HepG2 (cell line): ENCODE measurements at regions not wholly inside any gene's neighbourhood (a gene's known extent, or its start where the extent isn't known, plus 50 kb on each side); places are given as distances from the start of the nearest gene placed in this dataset.

Experiments
- ATAC-seq: fragments of 200-7000 bp; cut with Tn5 transposase; 3 replicates; pipeline ENCODE4 v1.9.1; 2020; ENCODE audit warnings: mild to moderate bottlenecking, moderate library complexity
- BruUV-seq: library from RNA; stranded (reverse); fragments of 400-500 nt; replicated peaks from 2 replicates; lab custom pipeline; 2021; lab: Mats Ljungman, UMichigan
- CTCF ChIA-PET: fragments of 300-600 bp; formaldehyde crosslinking; extraction: SDS; loops from one replicate; lab custom pipeline; 2021; ENCODE audit warnings: low total read pairs, inconsistent platforms, low intra/inter-chr PET ratio; lab: Yijun Ruan, JAX
- POLR2A ChIA-PET: fragments of 350-600 bp; sonication (Branson Sonifier 250); formaldehyde crosslinking; loops from one replicate; lab custom pipeline; 2020; ENCODE audit warnings: antibody characterized with exemption, inconsistent platforms; lab: Yijun Ruan, JAX
- DNase-seq: peaks from one replicate; pipeline ENCODE4 v3.0.0-alpha.2; 2015; ENCODE audit warnings: low spot score
- FAIRE-seq: peaks from 3 replicates; lab custom pipeline; 2011; peaks lifted over from hg19 to GRCh38; lab: Jason Lieb, UNC
- H2AFZ ChIP-seq: one replicate; pipeline ENCODE4 v1.6.1; 2011; ENCODE audit warnings: low read length, inconsistent platforms
- H3K27ac ChIP-seq: fragments of 300-600 bp; 3 replicates; pipeline ENCODE4 v1.8.0; 2011; ENCODE audit warnings: mixed run types, mild to moderate bottlenecking, mixed read lengths, low read length, inconsistent platforms; ENCODE audit not compliant: insufficient read depth; ENCODE audit errors: extremely low read length
- H3K27me3 ChIP-seq, 2 experiments: fragments of 200-600 bp in 1 of 2; 2 replicates in 1 of 2; 3 replicates in 1 of 2; pipeline versions ENCODE4 v1.6.0 to v1.8.0; 2011; ENCODE audit warnings: low read length in 2 of 2, mild to moderate bottlenecking in 2 of 2, moderate library complexity in 2 of 2, inconsistent platforms in 1 of 2; ENCODE audit not compliant: insufficient read depth in 2 of 2, control insufficient read depth in 1 of 2
- H3K36me3 ChIP-seq, 2 experiments: fragments of 200-600 bp in 1 of 2; replicated peaks in 1 of 2; 2 replicates in 1 of 2; 3 replicates in 1 of 2; pipeline versions ENCODE4 v1.5.1 to v1.8.0; 2011; ENCODE audit warnings: low read length in 2 of 2, inconsistent platforms in 1 of 2; ENCODE audit not compliant: insufficient read depth in 2 of 2, control insufficient read depth in 1 of 2
- H3K4me1 ChIP-seq: 2 replicates; pipeline ENCODE4 v1.5.1; 2012; ENCODE audit warnings: low read length, inconsistent platforms; ENCODE audit not compliant: insufficient read depth
- H3K4me2 ChIP-seq: 2 replicates; pipeline ENCODE4 v1.6.0; 2011; ENCODE audit warnings: low read depth, low read length, inconsistent platforms
- H3K4me3 ChIP-seq, 3 experiments: fragments of 200-600 bp in 1 of 3; sonication (generic), shearing (Covaris generic) in 1 of 3; replicated peaks in 1 of 3; 2 replicates each; pipeline ENCODE4 v1.5.1; 2011 to 2016; ENCODE audit warnings: low read length in 3 of 3, inconsistent platforms in 2 of 3, low read depth in 2 of 3, mild to moderate bottlenecking in 2 of 3, control low read depth in 1 of 3, mixed read lengths in 1 of 3; ENCODE audit not compliant: insufficient read depth in 1 of 3
- H3K79me2 ChIP-seq: one replicate; pipeline ENCODE4 v1.6.1; 2011; ENCODE audit warnings: low read length, inconsistent platforms; ENCODE audit not compliant: insufficient read depth
- H3K9ac ChIP-seq: 2 replicates; pipeline ENCODE4 v1.6.0; 2011; ENCODE audit warnings: mild to moderate bottlenecking, low read depth, low read length, inconsistent platforms; ENCODE audit not compliant: insufficient read depth
- H3K9me3 ChIP-seq: 2 replicates; pipeline ENCODE4 v1.5.1; 2012; ENCODE audit warnings: mild to moderate bottlenecking, low read length
- H4K20me1 ChIP-seq: 2 replicates; pipeline ENCODE4 v1.6.0; 2011; ENCODE audit warnings: inconsistent platforms, mild to moderate bottlenecking, low read length, moderate library complexity; ENCODE audit not compliant: insufficient read depth
- CEBPG ChIP-seq: IDR thresholded peaks from 2 replicates; pipeline ENCODE4 v1.6.1; 2016
- CERS6 ChIP-seq: sonication (generic); formaldehyde crosslinking; IDR thresholded peaks from 2 replicates; pipeline ENCODE4 v1.5.0; 2020; ENCODE audit warnings: missing genetic modification reagents
- CHD2 ChIP-seq: IDR thresholded peaks from 2 replicates; pipeline ENCODE4 v1.6.1; 2011; ENCODE audit warnings: low read depth, low read length, improper control_type of control experiment
- NFKB2 ChIP-seq: sonication (generic); formaldehyde crosslinking; IDR thresholded peaks from 2 replicates; pipeline ENCODE4 v1.4.0; 2020; ENCODE audit warnings: missing genetic modification reagents, borderline replicate concordance
- NKX3-1 ChIP-seq: sonication (generic); formaldehyde crosslinking; IDR thresholded peaks from 2 replicates; pipeline ENCODE4 v1.5.0; 2020; ENCODE audit warnings: missing genetic modification reagents
- POLR2A ChIP-seq, 2 experiments: IDR thresholded peaks; 2 replicates each; pipeline ENCODE4 v1.6.1; 2011; ENCODE audit warnings: low read depth in 2 of 2, low read length in 2 of 2, mild to moderate bottlenecking in 1 of 2, moderate library complexity in 1 of 2; ENCODE audit not compliant: insufficient read depth in 1 of 2
- SMAD1 ChIP-seq: sonication (generic); formaldehyde crosslinking; IDR thresholded peaks from 2 replicates; pipeline ENCODE4 v1.4.0; 2020; ENCODE audit warnings: missing genetic modification reagents, low read depth, mild to moderate bottlenecking, borderline replicate concordance
- STAG1 ChIP-seq: sonication (generic); formaldehyde crosslinking; IDR thresholded peaks from 2 replicates; pipeline ENCODE4 v1.4.0; 2020; ENCODE audit warnings: missing genetic modification reagents
- TEAD3 ChIP-seq: optimal IDR thresholded peaks from 2 replicates; pipeline ENCODE3; 2016; ENCODE audit warnings: borderline replicate concordance
- XRCC5 ChIP-seq: fragments of 200-400 bp; formaldehyde crosslinking; optimal IDR thresholded peaks from 2 replicates; pipeline ENCODE3; 2017; ENCODE audit warnings: mild to moderate bottlenecking, low read length
- ZNF382 ChIP-seq: sonication (generic); formaldehyde crosslinking; IDR thresholded peaks from 2 replicates; pipeline ENCODE4 v1.5.0; 2020; ENCODE audit warnings: missing genetic modification reagents, mild to moderate bottlenecking, borderline replicate concordance
- ZNF737 ChIP-seq: sonication (generic); formaldehyde crosslinking; IDR thresholded peaks from 2 replicates; pipeline ENCODE4 v1.5.0; 2020; ENCODE audit warnings: missing genetic modification reagents, mild to moderate bottlenecking, borderline replicate concordance
- ZNF747 ChIP-seq: sonication (generic); formaldehyde crosslinking; IDR thresholded peaks from 2 replicates; pipeline ENCODE4 v1.8.1; 2023; ENCODE audit warnings: missing genetic modification reagents, mild to moderate bottlenecking, borderline replicate concordance
- WGBS: methylation state at CpG from one replicate; pipeline ENCODE4 v1.1.6; 2017; ENCODE audit warnings: low lambda C conversion rate; 5-methylcytosine and 5-hydroxymethylcytosine counted together
- in situ Hi-C: cut with HindIII; loops from 2 replicates; pipeline ENCODE4 v1.10.0; 2017; ENCODE audit warnings: low pct_unique_long_range_greater_than_20kb; ENCODE audit not compliant: extremely low pct_ligation_motif_present
- intact Hi-C: fragments of 100-400 bp; cut with micrococcal nuclease; formaldehyde crosslinking; loops from one replicate; pipeline ENCODE4 v1.10.0; 2022; ENCODE audit not compliant: unreplicated experiment
- TF ChIP-seq, protein P1 (sequence below): sonication (generic); formaldehyde crosslinking; IDR thresholded peaks from 2 replicates; pipeline ENCODE4 v1.5.0; 2020; ENCODE audit warnings: missing genetic modification reagents
- TF ChIP-seq, protein P2 (sequence below): sonication (generic); formaldehyde crosslinking; IDR thresholded peaks from 2 replicates; pipeline ENCODE4 v1.8.1; 2023; ENCODE audit warnings: mild to moderate bottlenecking, missing genetic modification reagents
- TF ChIP-seq, protein P3 (sequence below): sonication (generic); formaldehyde crosslinking; IDR thresholded peaks from 2 replicates; pipeline ENCODE4 v1.5.0; 2020; ENCODE audit warnings: mild to moderate bottlenecking, missing genetic modification reagents

DNA sequence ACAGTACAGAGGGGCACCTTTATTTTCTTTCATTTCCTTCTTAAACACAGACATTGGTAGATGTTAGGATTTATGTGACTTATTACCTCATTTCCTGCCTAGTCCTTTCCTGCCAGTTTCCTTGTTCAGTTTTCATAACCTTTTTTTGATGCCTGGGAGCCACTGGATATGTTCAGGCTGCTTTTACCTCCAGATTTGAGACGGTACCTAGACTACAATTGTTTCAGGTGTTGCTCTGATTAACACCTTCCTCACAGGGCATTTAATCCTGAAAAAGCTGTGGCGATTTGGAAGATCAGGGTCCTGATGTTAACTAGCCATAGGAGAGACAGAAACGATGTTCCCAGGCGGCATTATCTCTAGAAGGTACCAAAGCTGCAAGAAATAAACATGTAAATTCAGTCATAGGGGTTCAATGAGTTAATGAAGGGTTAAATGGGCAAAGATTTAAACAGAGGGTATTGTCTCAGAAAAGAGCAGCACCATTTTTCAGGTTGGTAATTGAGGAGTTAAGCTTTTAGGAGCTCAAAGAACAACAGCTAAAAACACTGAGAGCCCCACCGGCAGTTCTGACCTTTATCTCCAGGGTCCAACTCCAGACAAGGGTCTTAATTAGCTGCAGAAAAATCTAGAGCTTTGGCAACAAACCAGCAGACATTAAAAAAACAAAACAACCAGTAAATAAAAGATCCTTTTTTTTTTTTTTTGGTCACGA is 93.3 kb downstream of the HRH4 start:
- TF ChIP-seq, protein P1, sequence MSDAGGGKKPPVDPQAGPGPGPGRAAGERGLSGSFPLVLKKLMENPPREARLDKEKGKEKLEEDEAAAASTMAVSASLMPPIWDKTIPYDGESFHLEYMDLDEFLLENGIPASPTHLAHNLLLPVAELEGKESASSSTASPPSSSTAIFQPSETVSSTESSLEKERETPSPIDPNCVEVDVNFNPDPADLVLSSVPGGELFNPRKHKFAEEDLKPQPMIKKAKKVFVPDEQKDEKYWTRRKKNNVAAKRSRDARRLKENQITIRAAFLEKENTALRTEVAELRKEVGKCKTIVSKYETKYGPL, result no peak
- no peak for TF ChIP-seq TEAD3 (CRISPR knock-in tag)
- TF ChIP-seq CHD2, result no peak
- TF ChIP-seq STAG1 (CRISPR knock-in tag), result no peak
- TF ChIP-seq ZNF747 (CRISPR knock-in tag), result no peak
- TF ChIP-seq SMAD1 (CRISPR knock-in tag), result no peak
- TF ChIP-seq XRCC5, result no peak
- no peak for TF ChIP-seq ZNF737 (CRISPR knock-in tag)
- TF ChIP-seq POLR2A (IDR thresholded peaks at IDR 0.05; ENCODE audit: insufficient read depth in 1 of 2, low read depth in 2 of 2, low read length in 2 of 2), result no peak
- no peak for TF ChIP-seq NKX3-1 (CRISPR knock-in tag)
- TF ChIP-seq ZNF382 (CRISPR knock-in tag), result no peak
- TF ChIP-seq, protein P2, sequence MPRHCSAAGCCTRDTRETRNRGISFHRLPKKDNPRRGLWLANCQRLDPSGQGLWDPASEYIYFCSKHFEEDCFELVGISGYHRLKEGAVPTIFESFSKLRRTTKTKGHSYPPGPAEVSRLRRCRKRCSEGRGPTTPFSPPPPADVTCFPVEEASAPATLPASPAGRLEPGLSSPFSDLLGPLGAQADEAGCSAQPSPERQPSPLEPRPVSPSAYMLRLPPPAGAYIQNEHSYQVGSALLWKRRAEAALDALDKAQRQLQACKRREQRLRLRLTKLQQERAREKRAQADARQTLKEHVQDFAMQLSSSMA (CRISPR knock-in tag), result no peak
- TF ChIP-seq NFKB2 (CRISPR knock-in tag), result no peak
- TF ChIP-seq CERS6 (CRISPR knock-in tag), result no peak
- TF ChIP-seq CEBPG (CRISPR knock-in tag), result no peak
- TF ChIP-seq, protein P3, sequence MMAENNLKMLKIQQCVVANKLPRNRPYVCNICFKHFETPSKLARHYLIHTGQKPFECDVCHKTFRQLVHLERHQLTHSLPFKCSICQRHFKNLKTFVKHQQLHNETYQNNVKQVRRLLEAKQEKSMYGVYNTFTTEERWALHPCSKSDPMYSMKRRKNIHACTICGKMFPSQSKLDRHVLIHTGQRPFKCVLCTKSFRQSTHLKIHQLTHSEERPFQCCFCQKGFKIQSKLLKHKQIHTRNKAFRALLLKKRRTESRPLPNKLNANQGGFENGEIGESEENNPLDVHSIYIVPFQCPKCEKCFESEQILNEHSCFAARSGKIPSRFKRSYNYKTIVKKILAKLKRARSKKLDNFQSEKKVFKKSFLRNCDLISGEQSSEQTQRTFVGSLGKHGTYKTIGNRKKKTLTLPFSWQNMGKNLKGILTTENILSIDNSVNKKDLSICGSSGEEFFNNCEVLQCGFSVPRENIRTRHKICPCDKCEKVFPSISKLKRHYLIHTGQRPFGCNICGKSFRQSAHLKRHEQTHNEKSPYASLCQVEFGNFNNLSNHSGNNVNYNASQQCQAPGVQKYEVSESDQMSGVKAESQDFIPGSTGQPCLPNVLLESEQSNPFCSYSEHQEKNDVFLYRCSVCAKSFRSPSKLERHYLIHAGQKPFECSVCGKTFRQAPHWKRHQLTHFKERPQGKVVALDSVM, result no peak
- no peak overlapping the region for H3K9ac ChIP-seq
- H3K79me2 ChIP-seq, result no peaks in the 10 kb centered on the region
- CTCF ChIA-PET, result no interaction called here
- intact Hi-C loops (no loop called here), in situ Hi-C loops (no loop called here)
- POLR2A ChIA-PET, result no interaction called here
- ATAC-seq, result no peak
- no peak overlapping the region for H3K4me2 ChIP-seq
- H3K4me3 ChIP-seq, result no peak overlapping the region
- H2AFZ ChIP-seq, result no peak overlapping the region
- 4% methylated on average over 6 of the region's 6 CpGs for WGBS
- no peaks in the 10 kb centered on the region for H4K20me1 ChIP-seq
- no peaks in the 10 kb centered on the region for H3K4me1 ChIP-seq
- no peak for DNase-seq
- H3K9me3 ChIP-seq, result no peaks in the 10 kb centered on the region
- FAIRE-seq, result no peak
- H3K36me3 ChIP-seq, result no peaks in the 10 kb centered on the region
- H3K27ac ChIP-seq, result no peak overlapping the region
- no TSS peak for BruUV-seq
- H3K27me3 ChIP-seq, result peaks cover 0 to 3% of the 10 kb centered on the region in 2 experiments; a peak in 1 of 5 replicates
